Activated naive CD4-positive, alpha-beta T cell treated with anti-CD3 and anti-CD28 coated beads, Interleukin-2, amount 50 U/mL, for 72 hours (primary cell): ENCODE measurements at regions not wholly inside any gene's neighbourhood (a gene's known extent, or its start where the extent isn't known, plus 50 kb on each side); places are given as distances from the start of the nearest gene placed in this dataset.

Source experiments
- ATAC-seq, 2 donors: fragments of 150-1000 bp; cut with Tn5 transposase; 2 replicates each; pipeline ENCODE4 v1.10.0; 2021; ENCODE audit warnings: mild to moderate bottlenecking in 2 of 2, moderate library complexity in 2 of 2
- DNase-seq, 2 donors: peaks; one replicate each; pipeline ENCODE4 v3.0.0; 2021 to 2022; ENCODE audit warnings: low spot score in 2 of 2
- H3K27ac Mint-ChIP-seq, 2 donors: one replicate each; pipeline ENCODE4 v1.8.0; 2022; ENCODE audit warnings: mild to moderate bottlenecking in 2 of 2, mixed read lengths in 2 of 2
- H3K36me3 Mint-ChIP-seq, 2 donors: one replicate each; pipeline ENCODE4 v1.8.0; 2022; ENCODE audit warnings: mixed read lengths in 2 of 2
- H3K9me3 Mint-ChIP-seq, 2 donors: one replicate each; pipeline ENCODE4 v1.8.0; 2022; ENCODE audit warnings: mixed read lengths in 2 of 2

DNA sequence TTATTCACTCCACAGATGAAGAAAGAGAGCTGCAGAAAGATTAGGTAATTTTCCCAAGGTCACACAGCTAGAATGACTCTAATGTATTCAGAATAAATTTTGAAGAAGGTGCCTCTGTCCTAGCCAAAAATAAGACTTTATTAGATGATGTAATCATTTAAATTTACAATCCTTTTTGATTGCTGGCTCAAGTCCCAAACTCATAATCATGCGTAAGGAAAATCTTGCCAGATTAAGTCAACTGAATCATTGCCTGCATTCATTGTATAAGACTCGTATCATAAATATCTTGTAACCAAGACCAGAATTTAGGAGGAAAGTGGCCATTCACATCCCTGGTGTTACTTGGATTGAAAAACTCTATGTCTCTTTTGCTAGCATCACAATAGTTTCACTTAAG, 53.1 kb upstream of the STK39 start:
- peaks cover under 1 to 2% of the 10 kb centered on the region in 2 donors for H3K36me3 Mint-ChIP-seq
- peaks cover 0 to 1% of the 10 kb centered on the region in 2 donors for H3K9me3 Mint-ChIP-seq
- ATAC-seq (no peak), DNase-seq (no peak)
- H3K27ac Mint-ChIP-seq = no peak overlapping the region

DNA sequence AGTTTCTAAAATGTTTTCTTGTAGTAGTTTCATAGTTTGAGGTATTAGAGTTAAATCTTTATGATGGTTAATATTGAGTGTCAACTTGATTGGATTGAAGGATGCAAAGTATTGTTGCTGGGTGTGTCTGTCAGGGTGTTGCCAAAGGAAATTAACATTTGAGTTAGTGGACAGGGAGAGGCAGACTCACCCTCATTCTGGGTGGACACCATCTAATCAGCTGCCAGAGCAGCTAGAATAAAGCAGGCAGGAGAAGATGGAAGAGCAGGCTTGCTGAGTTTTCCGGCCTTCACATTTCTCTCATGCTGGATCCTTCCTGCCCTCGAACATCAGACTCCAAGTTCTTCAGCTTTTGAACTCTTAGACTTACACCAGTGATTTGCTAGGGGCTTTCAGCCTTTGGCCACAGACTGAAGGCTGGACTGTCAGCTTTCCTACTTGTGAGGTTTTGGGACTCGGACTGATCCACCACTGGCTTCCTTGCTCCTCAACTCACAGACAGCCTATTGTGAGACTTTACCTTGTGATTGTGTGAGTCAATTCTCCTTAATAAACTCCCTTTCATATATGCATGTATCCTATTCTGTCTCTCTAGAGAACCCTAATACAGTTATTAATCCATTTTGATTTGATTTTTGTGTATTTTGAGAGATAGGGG, 56.8 kb upstream of the STK39 start:
- peaks cover 14 to 19% of the 10 kb centered on the region in 2 donors for H3K9me3 Mint-ChIP-seq
- DNase-seq (no peak), ATAC-seq (no peak)
- no peak overlapping the region for H3K27ac Mint-ChIP-seq
- H3K36me3 Mint-ChIP-seq = peaks cover 5 to 33% of the 10 kb centered on the region in 2 donors

DNA sequence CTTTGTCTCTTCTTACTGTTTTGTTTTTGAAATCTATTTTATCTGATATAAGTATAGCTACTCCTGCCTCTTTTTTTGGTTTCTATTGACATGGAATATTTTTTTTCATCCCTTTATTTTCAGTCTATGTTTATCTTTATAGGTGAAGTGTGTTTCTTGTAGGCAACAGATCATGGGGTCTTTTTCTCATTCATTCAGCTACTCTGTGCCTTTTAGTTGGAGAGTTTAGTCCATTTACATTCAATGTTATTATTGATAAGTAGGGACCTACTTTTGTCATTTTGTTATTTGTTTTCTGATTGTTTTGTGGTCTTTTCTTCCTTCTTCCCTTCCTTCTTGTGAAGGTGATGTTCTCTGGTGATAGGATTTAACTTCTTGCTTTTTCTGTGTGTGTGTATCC, 60.0 kb upstream of the STK39 start:
- DNase-seq (no peak), ATAC-seq (no peak)
- peaks cover 14 to 21% of the 10 kb centered on the region in 2 donors for H3K9me3 Mint-ChIP-seq
- H3K27ac Mint-ChIP-seq = no peak overlapping the region
- H3K36me3 Mint-ChIP-seq = peaks cover 5 to 43% of the 10 kb centered on the region in 2 donors

DNA sequence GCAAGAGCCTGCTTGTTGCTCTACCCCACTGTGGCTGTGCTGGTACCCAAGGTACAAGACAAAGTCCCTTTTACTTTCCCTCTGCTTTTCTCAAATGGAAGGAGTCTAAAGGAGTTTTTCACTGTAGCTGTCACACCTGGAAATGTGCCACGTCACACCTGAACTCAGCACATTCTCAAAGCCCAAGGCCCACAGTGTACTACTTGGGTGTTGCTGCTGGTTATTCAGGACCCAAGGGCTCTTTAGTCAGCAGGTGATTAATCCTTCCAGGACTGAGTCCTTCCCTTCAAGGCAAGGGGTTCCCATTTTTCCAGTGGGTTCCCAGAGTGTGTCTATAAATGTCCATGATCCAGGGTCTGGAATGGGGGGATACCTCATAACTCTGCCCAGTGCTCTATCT, 63.2 kb upstream of the STK39 start:
- Mint-ChIP-seq H3K9me3 (peaks cover 12 to 24% of the 10 kb centered on the region in 2 donors), H3K36me3 (peaks cover 2 to 41% of the 10 kb centered on the region in 2 donors), H3K27ac (no peak overlapping the region)
- ATAC-seq (no peak), DNase-seq (no peak)

DNA sequence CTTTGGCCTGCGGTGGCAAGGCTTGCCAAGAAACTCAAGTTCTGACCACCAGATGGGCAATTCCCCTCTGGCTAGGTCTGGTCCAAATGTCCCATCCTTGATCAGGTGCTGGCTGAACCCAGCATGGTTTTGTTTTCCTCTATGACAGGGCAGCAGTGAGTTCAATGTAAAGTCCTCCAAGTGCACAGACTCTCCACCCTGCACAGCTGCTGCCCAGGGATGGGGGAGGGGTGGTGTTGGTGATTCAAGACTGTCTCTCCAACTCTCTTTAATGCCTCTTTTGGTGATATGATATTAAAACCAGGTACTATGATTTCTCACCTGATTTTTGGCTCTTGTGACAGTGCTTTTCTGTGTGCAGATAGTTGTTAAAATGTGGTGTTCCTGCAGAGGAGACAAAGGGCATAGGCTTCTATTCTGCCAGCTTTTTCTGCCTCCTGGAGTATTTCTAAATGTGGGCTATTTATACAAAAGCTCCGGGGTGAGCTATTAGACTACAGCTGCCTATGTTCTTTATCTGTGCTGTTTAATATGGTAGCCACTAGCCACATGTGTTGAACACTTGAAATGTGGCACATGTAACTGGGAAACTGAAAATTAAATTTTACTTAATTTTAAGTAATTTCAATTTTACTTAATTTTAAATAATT, 64.0 kb upstream of the STK39 start:
- Mint-ChIP-seq H3K36me3 (peaks cover 0 to 33% of the 10 kb centered on the region in 2 donors), H3K9me3 (peaks cover 4 to 19% of the 10 kb centered on the region in 2 donors), H3K27ac (no peak overlapping the region)
- ATAC-seq = no peak
- no peak for DNase-seq

DNA sequence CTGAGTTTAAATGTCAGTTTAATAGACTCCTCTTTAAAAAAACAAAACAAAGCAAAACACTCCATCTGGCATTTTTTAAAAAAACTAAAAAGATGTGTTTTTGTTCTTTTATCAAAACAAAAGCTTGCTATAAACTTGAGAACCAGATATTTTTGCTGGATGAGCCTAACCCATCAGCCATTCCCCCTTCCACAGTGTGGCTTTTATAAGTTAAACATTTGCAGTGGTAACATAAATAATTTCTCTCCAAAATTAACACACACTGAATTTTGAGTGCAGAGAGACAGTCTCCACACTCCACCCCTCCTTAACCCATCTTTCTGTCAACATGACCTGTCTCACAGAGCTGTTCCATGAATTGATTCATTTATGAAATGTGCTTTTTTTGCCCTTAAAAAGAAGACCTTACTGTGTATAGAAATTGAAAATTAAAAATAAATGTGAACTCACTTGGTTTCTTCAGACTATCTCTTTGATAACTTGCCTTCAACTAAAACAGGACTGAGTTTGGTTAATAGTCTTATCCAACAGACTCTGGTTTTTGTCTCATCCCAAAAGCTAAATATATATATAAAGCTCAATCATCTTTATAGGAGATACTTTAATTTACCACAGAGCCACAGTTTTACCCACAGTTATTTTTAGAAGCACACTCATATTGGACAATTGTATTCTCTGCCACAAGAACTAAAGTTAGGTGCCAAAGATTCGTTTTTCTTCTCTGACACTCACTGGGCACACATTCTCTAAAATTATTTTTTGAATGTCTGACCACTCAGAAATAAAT, 64.8 kb upstream of the STK39 start:
- Mint-ChIP-seq H3K9me3 (peaks cover 0 to 13% of the 10 kb centered on the region in 2 donors), H3K36me3 (peaks cover 0 to 26% of the 10 kb centered on the region in 2 donors), H3K27ac (no peak overlapping the region)
- DNase-seq = no peak
- no peak for ATAC-seq

DNA sequence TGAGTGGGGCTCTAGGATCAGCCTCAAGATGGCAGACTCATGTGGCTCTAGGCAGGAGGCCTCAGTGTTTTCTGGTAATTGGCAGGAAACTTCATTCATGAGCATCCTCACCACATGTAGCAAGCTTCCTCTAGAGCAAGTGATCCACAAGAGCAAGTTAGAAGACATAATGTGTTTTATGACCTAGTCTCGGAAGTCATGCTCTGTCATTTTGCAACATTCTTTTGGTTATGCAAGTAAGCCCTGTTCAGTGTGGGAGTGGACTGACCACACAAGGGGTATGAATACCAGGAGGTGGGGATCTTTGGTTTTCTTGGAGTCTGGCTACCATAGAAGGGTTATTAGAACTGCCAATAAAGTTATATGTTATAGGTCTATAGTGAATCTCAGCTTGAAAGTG, 66.8 kb upstream of the STK39 start:
- DNase-seq = no peak
- no peak for ATAC-seq

DNA sequence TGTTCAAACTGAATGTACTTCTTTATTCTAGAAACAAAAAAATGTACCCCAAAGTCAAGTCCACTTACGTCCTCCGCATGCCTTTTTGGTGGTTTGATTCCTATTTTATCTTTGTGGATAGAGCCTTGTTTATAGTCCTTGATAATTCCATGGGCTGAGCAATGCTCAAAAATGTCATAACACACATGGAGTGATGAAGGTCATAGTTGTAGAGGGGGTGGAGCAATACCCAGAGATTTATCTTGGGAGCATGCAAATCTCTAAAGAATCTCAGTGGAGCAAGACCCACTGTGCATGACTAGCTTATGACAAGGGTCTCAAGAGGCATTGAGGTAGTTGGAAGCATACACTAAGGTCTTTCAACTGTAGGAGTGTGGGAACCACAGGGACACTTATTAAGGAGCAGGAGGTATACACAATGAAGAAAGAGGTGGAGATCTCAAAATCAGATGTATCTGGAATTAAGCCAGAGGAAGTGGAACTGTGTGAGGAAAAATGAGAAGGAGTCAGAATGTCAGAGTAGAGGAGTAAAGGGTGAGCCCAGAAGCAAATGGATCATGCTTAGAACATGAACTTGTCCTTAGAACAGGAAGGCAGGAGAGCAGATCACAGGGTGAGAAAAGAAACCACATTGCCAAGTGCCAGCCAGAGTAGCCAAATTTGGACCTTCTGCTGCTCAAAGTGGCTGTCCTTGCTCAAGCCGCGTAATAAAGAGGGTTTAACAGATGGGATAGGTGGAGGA, 68.1 kb upstream of the STK39 start:
- H3K9me3 Mint-ChIP-seq = peaks cover 0 to 3% of the 10 kb centered on the region in 2 donors
- DNase-seq = no peak
- H3K27ac Mint-ChIP-seq = no peak overlapping the region
- H3K36me3 Mint-ChIP-seq = no peaks in the 10 kb centered on the region
- ATAC-seq = no peak

More for the DNA sequence above, 66.8 kb upstream of the STK39 start:
- peaks cover 0 to 8% of the 10 kb centered on the region in 2 donors for H3K36me3 Mint-ChIP-seq
- peaks cover 0 to 4% of the 10 kb centered on the region in 2 donors for H3K9me3 Mint-ChIP-seq
- no peak overlapping the region for H3K27ac Mint-ChIP-seq

DNA sequence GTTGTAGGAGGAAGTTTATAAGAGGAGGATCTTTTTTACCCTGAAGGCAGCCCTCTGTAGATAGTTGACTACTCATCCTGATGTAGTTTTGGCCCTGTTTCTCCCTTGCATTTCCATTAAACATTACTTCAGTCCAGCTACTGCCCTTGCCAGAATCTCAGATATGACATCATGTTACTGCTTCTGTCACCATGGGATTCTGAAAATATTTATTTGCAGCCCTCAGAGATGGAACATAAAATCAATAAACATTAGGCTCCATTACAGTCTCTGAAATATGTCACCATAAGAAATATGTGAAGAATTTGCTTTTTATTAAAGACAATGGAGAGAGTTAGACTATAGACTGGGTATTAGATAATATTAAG, 68.7 kb upstream of the STK39 start:
- no peaks in the 10 kb centered on the region for H3K36me3 Mint-ChIP-seq
- ATAC-seq = no peak

DNA sequence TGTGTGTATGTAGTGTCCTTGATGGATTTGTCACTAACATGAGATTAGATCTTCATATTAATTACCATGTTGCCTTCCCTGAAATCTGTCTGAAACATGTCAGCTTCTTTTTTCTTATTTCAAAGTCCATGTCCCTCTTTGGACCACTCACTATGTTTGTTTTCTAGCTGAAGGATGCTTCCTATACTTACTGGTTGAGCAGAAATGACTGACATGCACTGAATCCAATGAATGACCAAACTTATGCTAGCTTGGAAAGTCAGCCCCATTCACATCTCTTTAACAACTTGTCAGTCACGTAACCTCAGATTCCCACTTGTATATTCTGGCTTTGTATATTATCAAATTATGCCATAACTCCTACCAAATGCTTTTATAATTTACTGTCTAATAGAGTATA, 69.9 kb upstream of the STK39 start:
- ATAC-seq = no peak
- DNase-seq = no peak
- Mint-ChIP-seq H3K36me3 (no peaks in the 10 kb centered on the region), H3K27ac (no peak overlapping the region), H3K9me3 (peaks cover 0 to 3% of the 10 kb centered on the region in 2 donors)

More for the DNA sequence above, 68.7 kb upstream of the STK39 start:
- no peak for DNase-seq
- H3K9me3 Mint-ChIP-seq = peaks cover 0 to 3% of the 10 kb centered on the region in 2 donors
- no peak overlapping the region for H3K27ac Mint-ChIP-seq

DNA sequence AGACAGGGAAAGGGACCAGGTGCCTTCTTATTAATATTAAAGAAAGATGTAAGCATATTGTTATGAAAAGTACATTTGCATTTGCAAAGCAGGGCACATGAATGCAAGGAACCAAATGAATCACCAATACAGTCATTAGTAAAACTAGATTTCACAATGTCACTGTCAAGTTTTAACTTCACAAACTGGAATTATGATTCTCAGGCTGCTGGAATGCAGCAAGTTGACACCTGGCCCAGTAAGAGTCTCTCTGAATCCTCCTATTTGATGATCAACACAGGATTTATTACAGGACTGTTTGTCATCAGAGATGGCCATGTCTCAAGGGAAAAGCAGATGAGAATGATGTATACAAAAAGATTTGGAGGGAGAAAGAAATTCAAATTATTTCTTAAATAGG, 72.9 kb upstream of the STK39 start:
- Mint-ChIP-seq H3K9me3 (no peaks in the 10 kb centered on the region), H3K27ac (no peak overlapping the region), H3K36me3 (no peaks in the 10 kb centered on the region)
- ATAC-seq (no peak), DNase-seq (no peak)

DNA sequence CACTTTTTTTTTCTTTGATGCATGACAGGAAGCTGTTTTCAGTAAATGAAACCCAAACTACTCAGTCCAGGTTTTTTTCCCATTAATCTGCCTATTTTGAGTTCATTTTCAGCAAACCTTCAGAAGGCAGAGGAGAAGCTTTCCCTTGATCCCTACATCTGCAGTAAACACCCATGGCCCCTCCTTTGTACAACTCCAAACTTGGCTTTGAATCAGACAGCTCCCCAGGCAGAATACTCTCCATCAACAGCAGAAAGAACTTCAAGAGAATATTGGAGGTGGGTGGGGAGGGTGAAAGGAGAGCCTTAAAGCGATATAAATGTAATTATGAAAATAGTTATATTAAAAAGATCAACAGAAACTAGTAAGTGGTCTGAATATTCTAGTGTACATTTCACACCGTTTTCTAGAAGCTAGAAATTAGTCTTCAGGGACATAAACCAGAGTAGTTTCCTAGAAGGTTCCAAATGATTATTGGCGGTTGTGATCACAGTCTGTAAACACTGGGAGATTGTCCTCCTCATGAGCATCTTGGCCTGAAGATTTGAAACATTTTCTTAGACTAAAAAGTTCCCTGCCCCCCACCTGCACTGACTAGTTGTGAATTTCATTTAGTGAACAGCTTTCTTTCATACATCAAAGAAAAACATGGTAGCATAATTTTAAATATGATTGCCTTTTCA, 75.1 kb upstream of the STK39 start:
- Mint-ChIP-seq H3K9me3 (peaks cover 0 to 6% of the 10 kb centered on the region in 2 donors), H3K36me3 (no peaks in the 10 kb centered on the region), H3K27ac (no peak overlapping the region)
- DNase-seq (no peak), ATAC-seq (no peak)

DNA sequence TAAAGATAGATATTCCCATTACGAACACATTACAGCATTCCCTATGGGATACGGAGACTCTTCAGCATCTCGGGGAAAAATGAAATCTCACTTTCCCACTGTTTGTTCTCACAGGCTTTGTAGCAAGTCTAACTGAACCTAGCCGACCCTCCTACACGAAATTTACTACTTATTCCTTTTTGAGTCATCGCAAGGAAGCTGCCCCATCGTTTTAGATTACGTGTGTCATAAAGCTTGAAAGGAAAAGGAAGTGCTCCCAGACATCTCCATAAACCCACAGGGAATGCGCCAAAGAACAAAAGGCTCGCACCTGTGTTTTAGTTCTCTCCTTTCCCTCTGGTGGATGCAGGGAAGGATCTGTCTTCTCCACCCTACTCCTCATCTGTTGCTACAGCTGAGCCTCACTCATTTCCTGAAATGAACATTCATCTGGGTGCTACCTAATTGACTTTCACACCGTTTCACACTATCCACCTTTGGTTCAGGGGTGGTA, 76.2 kb upstream of the STK39 start:
- Mint-ChIP-seq H3K36me3 (peaks cover 0 to 5% of the 10 kb centered on the region in 2 donors), H3K9me3 (peaks cover 0 to 12% of the 10 kb centered on the region in 2 donors), H3K27ac (no peak overlapping the region)
- ATAC-seq (peak in 1 of 2 donors; percentile 85), DNase-seq (no peak)

DNA sequence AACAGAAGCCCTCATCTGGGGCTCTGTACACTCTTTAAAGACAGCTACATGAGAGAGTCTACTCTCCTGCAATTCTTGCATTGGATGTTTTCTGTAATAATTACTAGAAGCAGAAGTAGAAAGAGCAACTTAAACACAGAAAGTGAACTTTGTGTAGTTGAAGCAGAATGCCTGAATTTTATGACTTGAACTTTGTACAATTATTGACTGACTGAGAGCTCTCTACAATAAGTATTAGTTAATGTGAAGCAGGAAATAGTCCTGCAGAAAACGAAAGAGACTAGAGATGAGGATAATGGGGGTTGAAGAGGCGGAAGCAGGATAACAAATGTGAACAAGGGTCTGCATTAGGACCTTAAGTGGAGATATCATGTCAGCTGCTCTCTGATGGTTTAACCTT, 79.2 kb upstream of the STK39 start:
- H3K27ac Mint-ChIP-seq = no peak overlapping the region
- peaks cover 15 to 25% of the 10 kb centered on the region in 2 donors for H3K36me3 Mint-ChIP-seq
- DNase-seq = no peak
- no peak for ATAC-seq
- peaks cover 14 to 26% of the 10 kb centered on the region in 2 donors for H3K9me3 Mint-ChIP-seq

DNA sequence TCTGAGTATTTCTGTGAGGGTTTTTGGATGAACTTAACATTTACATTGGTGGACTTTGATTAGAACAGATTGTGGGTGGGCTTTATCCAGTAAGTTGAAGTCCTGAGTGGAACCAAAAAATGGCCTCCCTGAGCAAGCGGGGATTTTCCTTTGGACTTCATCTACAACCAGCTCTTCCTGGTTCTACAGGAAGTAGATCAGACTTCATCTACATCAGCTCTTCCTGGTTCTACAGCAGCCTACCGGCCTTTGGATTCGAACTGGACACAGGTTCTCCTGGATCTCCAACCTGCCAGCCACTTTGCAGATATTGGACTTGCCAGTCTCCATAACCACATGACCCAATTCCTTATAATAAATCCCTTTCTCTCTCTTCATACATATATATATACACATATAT, 79.9 kb upstream of the STK39 start:
- no peak overlapping the region for H3K27ac Mint-ChIP-seq
- peaks cover 14 to 26% of the 10 kb centered on the region in 2 donors for H3K9me3 Mint-ChIP-seq
- DNase-seq (no peak), ATAC-seq (no peak)
- peaks cover 15 to 25% of the 10 kb centered on the region in 2 donors for H3K36me3 Mint-ChIP-seq

DNA sequence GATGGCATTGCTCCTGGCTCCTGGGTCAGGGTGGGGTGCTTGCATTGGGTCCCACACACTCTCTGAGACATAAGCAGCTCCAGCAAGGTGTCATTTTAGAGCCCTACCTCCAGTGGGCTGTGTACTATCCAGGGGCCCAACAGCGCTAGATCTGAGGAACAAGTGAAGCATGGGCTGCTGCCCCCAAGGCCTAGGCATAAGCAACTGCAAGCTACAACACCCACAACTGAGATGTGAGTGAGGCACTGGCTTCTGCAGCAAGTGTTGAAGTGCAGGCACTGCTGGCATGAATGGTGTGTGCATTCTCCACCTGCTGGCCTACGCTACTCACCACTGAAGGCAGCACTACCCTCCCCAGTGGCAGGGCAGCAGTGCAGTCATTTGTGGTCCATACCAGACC, 81.0 kb upstream of the STK39 start:
- no peak for ATAC-seq
- Mint-ChIP-seq H3K36me3 (peaks cover 15 to 25% of the 10 kb centered on the region in 2 donors), H3K9me3 (peaks cover 14 to 26% of the 10 kb centered on the region in 2 donors), H3K27ac (no peak overlapping the region)
- no peak for DNase-seq
